ENCODE measurements at regions not wholly inside any gene's neighbourhood (a gene's known extent, or its start where the extent isn't known, plus 50 kb on each side); places are given as distances from the start of the nearest gene placed in this dataset.

DNA sequence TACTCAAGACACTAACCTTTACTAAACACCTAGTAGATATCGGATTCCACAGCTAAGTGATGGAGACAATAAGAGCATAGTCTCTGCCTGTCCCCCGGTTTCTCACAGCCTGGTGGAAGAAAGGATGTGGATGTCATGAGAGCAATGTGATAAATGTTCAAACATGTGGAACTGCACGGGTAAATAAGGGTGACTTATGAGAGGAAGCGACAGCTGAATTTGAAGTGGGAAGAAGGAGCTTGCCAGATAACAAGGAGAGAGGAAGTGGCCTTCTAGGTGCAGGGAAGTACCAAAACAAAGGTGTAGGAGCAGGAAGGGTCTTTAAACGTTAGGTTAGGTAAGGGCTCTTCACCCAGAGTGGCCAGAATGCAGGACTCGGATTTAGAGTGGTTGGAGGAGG, 178.6 kb upstream of the NRIP1 start:
- TF ChIP-seq, protein P1, sequence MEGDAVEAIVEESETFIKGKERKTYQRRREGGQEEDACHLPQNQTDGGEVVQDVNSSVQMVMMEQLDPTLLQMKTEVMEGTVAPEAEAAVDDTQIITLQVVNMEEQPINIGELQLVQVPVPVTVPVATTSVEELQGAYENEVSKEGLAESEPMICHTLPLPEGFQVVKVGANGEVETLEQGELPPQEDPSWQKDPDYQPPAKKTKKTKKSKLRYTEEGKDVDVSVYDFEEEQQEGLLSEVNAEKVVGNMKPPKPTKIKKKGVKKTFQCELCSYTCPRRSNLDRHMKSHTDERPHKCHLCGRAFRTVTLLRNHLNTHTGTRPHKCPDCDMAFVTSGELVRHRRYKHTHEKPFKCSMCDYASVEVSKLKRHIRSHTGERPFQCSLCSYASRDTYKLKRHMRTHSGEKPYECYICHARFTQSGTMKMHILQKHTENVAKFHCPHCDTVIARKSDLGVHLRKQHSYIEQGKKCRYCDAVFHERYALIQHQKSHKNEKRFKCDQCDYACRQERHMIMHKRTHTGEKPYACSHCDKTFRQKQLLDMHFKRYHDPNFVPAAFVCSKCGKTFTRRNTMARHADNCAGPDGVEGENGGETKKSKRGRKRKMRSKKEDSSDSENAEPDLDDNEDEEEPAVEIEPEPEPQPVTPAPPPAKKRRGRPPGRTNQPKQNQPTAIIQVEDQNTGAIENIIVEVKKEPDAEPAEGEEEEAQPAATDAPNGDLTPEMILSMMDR (conservative IDR thresholded peaks at IDR 0.05; ENCODE audit: low read length): no peak
- no peak for TF ChIP-seq EZH2phosphoT487 (IDR thresholded peaks at IDR 0.05; ENCODE audit: borderline replicate concordance)
